ENCODE measurements at regions not wholly inside any gene's neighbourhood (a gene's known extent, or its start where the extent isn't known, plus 50 kb on each side); places are given as distances from the start of the nearest gene placed in this dataset.
A peak's percentile ranks its signal among the peaks of the same experiment; 100 is the strongest.
"Not testable (repeated sequence)": the region's sequence is repeated elsewhere in the genome, so short reads cannot be mapped to it uniquely, and the experiment has no call there.

GRCh38 chr16:61083711-61084110 lies 952.5 kb downstream of the CDH8 start:
- no peak for DNase-seq (ENCODE audit: low spot score)
- in situ Hi-C loops (cut with HindIII; ENCODE audit: low sequenced_read_pairs) = no loop called here

- no peak for DNase-seq (ENCODE audit: low spot score)
- in situ Hi-C loops (cut with HindIII; ENCODE audit: low sequenced_read_pairs) = no loop called here
Measured at GRCh38 chr16:61074324-61074723, 961.9 kb downstream of the CDH8 start.

- no peak for DNase-seq (ENCODE audit: low spot score)
- in situ Hi-C loops (cut with HindIII; ENCODE audit: low sequenced_read_pairs) = no loop called here
Measured at GRCh38 chr16:61057635-61058034, 978.6 kb downstream of the CDH8 start.

DNA sequence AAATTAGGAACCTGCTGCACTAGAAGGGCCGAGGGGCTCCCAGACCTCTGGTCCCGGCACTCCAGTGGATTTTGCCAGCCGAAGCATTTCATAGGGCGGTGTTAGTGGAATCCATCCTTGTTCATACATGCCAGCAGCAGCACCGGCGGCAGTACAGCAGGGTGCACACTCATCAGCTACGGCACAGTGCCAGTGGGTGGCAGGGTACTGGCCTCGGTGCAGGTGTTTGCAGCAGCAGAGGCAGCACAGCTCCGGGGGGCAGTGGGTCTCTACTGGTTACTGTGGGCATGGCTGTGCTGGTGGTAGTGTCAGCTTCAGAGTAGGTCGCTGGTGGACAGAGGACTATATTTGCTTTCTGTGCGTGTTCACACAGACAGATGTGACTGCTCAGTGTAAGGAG lies 985.7 kb downstream of the CDH8 start:
- DNase-seq (ENCODE audit: low spot score) = no peak
- in situ Hi-C loops (cut with HindIII; ENCODE audit: low sequenced_read_pairs) = no loop called here

DNA sequence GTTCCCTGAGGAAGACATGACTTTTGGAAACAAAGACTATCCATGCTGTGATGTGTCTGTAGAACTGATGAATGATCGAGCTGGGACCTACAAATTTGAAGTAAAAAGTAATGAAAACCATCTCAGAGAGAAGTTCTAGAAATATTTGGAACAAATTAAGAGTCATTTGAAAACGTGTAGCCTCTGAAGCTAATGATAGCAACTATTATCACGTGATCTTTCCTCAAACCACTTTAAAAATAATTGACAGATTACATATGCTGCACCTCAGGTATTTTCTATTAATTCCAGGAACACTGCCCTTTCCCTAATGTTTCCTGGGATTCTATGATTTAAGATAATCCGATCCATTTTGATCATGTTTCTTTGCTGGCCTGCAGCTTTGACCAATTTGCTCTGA lies 990.3 kb downstream of the CDH8 start:
- DNase-seq (ENCODE audit: low spot score) = no peak
- in situ Hi-C loops (cut with HindIII; ENCODE audit: low sequenced_read_pairs) = no loop called here

DNA sequence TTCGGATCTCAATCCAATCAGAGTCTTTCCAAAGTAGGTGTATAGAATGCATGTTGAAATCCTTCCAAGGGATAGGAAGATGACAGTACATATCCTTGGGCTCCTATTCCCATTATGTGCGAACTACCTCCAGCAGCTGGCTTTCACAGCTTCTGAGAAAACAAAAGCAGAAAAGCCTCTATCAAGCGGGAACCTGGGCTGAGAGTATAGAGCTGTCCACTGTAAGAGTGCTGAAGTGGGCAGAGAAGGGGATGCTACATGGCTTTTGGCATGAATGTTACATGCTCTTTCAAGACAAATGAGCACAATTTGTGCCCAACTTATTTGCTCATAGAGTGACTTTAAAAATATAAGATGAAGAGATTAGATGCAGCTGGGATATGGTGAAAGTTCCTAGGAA lies 993.5 kb downstream of the CDH8 start:
- DNase-seq (ENCODE audit: low spot score) = no peak
- in situ Hi-C loops (cut with HindIII; ENCODE audit: low sequenced_read_pairs) = no loop called here

GRCh38 chr16:61030616-61031015 lies 1005.6 kb downstream of the CDH8 start:
- in situ Hi-C loops (cut with HindIII; ENCODE audit: low sequenced_read_pairs) = no loop called here
- DNase-seq (ENCODE audit: low spot score) = no peak

DNA sequence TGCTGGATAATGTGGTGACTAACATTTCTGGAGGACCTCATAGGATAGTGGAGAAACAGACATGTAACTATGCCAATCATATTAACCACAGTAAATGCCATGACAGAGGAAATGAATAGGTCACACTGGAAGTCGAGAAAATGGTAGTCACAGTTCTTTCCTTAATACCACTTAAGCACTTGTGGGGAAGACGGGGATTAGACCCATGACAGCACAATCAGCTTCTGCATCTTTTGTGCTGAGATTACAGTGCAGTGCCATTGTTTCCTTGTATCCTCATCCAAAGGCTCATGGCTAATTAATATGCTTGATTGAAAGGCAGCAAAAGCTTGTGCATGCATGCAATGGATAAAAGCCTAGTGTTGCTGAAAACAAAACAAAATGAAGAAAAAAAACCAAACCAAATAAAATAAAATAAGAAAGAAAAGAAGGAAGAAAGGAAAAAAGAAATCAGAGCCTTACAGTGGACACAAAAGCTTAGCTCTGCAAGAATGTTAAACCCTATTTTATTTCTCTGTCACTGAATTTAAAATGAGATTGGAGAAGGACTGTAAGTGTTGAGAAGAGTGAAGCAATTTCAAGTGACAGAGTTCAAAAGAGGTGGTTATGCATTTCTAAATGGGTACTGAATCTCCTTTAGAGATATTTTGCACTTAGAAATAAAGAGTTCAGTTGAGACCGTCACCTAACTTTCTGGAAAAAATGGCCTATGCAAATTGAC lies 1011.9 kb downstream of the CDH8 start:
- no peak for DNase-seq (ENCODE audit: low spot score)
- in situ Hi-C loops (cut with HindIII; ENCODE audit: low sequenced_read_pairs) = no loop called here

GRCh38 chr16:61014869-61015268 lies 1021.4 kb downstream of the CDH8 start:
- in situ Hi-C loops (cut with HindIII; ENCODE audit: low sequenced_read_pairs) = no loop called here
- DNase-seq (ENCODE audit: low spot score) = no peak

DNA sequence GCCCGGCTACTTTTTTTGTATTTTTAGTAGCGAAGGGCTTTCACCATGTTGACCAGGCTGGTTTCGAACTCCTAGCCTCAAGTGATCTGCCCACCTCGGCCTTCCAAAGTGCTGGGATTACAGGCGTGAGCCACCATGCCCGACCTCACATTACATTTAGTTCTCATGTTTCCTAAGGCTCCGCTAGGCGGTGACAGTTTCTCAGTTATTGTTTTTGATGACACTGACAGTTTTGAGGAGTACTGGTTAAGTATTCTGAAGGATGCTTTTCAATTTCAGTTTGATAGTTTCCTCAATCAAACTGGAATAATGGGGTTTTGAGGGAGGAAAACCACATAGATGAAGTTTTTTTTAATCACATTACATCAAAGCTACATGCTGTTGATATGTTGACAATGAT lies 1028.5 kb downstream of the CDH8 start:
- DNase-seq (ENCODE audit: low spot score) = no peak
- in situ Hi-C loops (cut with HindIII; ENCODE audit: low sequenced_read_pairs) = no loop called here

GRCh38 chr16:61005952-61006351 lies 1030.3 kb downstream of the CDH8 start:
- no peak for DNase-seq (ENCODE audit: low spot score)
- in situ Hi-C loops (cut with HindIII; ENCODE audit: low sequenced_read_pairs) = no loop called here

DNA sequence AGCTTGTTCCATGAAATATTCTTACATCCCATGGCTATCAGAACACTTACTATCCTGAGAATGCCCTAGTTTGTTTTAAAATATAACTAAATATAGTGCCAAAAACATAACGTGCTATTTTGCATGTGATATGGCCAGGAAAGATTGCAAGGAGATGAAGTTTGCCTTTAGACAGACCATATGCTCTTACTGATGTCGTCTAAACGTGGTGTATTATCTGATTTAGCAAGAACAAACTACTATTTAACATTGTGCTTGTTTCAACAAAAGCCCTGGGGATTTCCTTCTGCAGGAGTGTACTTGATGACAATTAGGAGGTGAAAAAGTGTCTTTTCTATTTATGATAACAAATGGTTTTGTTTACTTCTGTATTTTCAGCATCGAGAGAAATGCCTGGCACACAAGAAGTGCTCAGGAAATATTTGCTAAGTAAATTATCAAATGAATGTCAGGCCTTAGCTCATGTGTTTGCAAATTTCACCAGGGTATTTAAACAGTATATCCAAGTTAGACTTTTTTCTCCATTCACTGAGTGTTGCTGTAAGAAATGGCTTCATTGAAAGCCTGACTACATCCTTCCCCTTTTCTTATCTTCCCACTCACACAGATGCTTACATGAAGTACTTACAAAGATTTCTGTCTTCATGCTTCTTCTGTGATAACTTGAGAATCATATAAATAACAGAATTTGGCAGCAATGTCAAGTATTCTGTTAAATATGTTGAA lies 1033.6 kb downstream of the CDH8 start:
- in situ Hi-C loops (cut with HindIII; ENCODE audit: low sequenced_read_pairs) = no loop called here
- no peak for DNase-seq (ENCODE audit: low spot score)

DNA sequence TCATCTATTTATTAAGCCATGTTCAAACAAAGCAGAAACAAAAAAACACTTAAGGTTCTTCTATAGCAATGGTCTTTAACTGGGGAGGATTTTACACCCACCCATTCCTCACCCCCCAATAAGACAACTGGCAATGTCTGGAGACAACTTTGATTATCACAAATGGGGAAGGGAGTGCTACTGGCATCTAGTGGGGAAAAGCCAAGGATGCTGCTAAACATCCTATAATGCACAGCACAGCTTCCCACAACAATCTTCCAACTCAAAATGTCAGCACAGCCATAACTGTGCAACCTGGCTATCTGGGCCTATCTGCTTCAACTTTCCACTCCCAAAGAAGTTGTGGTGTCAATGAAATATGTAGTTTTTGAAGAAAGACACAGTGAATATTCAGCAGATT lies 1044.4 kb downstream of the CDH8 start:
- in situ Hi-C loops (cut with HindIII; ENCODE audit: low sequenced_read_pairs) = no loop called here
- no peak for DNase-seq (ENCODE audit: low spot score)

- in situ Hi-C loops (cut with HindIII; ENCODE audit: low sequenced_read_pairs) = no loop called here
Measured at GRCh38 chr16:60989592-60989991, 1046.6 kb downstream of the CDH8 start.

DNA sequence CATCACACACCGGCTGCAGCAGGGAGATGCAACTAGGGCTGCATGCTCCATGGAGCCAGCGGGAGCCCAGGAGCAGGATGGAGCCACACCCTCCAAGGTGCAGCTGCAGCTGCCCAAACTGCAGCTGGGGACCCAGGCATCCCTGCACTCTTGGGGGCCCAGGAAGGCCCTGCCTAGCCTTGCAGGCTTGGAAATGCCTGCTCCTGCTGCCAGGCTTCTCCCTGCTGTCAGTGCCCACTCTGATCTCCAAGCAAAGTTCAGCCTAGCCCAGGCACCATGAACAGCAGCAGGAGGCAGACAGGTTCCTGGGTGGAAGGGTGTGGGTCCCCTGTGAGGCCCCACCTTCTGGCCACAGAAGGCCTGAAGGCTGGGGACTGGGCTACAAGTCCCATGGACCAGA lies 1057.1 kb downstream of the CDH8 start:
- in situ Hi-C loops (cut with HindIII; ENCODE audit: low sequenced_read_pairs) = no loop called here
- no peak for DNase-seq (ENCODE audit: low spot score)

More at GRCh38 chr16:60989592-60989991, 1046.6 kb downstream of the CDH8 start:
- no peak for DNase-seq (ENCODE audit: low spot score)

GRCh38 chr16:60949800-60950199 lies 1086.4 kb downstream of the CDH8 start:
- in situ Hi-C loops (cut with HindIII; ENCODE audit: low sequenced_read_pairs) = no loop called here

DNA sequence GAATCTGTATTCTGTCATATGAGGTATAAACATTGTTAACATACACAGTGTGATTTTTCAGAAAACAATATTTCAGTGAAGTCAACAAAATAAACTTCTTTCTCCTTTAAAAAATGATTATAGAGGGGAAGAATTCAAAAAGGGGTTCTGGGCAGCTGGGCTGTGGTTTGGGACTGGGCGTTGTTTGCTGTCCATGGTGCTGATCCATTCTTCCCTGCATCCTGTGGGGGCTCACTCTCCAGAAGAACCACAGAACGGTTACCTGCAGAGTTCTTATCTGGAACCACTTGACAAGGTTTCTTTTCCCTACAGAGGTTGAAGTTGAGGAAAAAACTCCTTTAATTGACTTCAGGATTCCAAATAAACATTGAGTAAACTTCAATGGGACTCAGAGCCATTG lies 1091.0 kb downstream of the CDH8 start:
- in situ Hi-C loops (cut with HindIII; ENCODE audit: low sequenced_read_pairs) = no loop called here
- no peak for DNase-seq (ENCODE audit: low spot score)

More at GRCh38 chr16:60949800-60950199, 1086.4 kb downstream of the CDH8 start:
- no peak for DNase-seq (ENCODE audit: low spot score)

DNA sequence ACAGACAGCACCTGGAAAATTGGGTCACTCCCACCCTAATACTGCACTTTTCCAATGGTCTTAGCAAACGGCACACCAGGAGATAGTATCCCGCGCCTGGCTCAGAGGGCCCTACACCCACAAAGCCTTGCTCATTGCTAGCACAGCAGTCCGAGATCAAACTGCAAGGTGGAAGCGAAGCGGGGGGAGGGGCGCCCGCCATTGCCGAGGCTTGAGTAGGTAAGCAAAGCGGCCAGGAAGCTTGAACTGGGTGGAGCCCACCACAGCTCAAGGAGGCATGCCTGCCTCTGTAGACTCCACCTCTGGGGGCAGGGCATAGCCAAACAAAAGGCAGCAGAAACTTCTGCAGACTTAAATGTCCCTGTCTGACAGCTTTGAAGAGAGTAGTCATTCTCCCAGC lies 1100.0 kb downstream of the CDH8 start:
- DNase-seq (ENCODE audit: low spot score); in situ Hi-C loops (cut with HindIII; ENCODE audit: low sequenced_read_pairs): not testable (repeated sequence)

GRCh38 chr16:60932600-60932999 lies 1103.6 kb downstream of the CDH8 start:
- in situ Hi-C loops (cut with HindIII; ENCODE audit: low sequenced_read_pairs) = no loop called here

DNA sequence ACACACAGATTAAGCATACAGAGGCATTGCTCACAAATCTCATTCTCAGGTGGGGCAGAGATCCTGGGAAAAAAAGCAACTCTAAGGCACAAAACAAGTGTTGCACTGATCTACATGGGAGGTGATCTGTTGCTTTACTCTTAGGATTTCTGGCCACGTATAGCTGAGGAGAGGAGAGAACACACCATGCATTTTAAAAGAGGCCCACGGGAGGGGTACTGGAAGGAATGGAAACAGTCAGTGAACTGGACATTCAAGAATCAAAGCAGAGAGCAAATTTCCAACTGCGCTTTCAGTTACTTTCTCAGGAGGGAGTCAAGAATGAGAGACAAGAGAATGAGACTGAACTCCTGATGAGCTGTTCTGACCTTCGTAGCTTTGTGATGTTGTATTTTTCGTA lies 1105.9 kb downstream of the CDH8 start:
- in situ Hi-C loops (cut with HindIII; ENCODE audit: low sequenced_read_pairs) = no loop called here

More at GRCh38 chr16:60932600-60932999, 1103.6 kb downstream of the CDH8 start:
- DNase-seq (ENCODE audit: low spot score) = no peak

GRCh38 chr16:60922920-60923319 lies 1113.3 kb downstream of the CDH8 start:
- DNase-seq (ENCODE audit: low spot score) = no peak
- in situ Hi-C loops (cut with HindIII; ENCODE audit: low sequenced_read_pairs) = no loop called here

More for the DNA sequence above, 1105.9 kb downstream of the CDH8 start:
- peak; percentile 9 for DNase-seq (ENCODE audit: low spot score)
